GM18870 (cell line): ENCODE measurements at regions not wholly inside any gene's neighbourhood (a gene's known extent, or its start where the extent isn't known, plus 50 kb on each side); places are given as distances from the start of the nearest gene placed in this dataset.
"Not testable (repeated sequence)": the region's sequence is repeated elsewhere in the genome, so short reads cannot be mapped to it uniquely, and the experiment has no call there.

Experiments
- ATAC-seq: cut with Tn5 transposase; IDR thresholded peaks from one replicate; pipeline ENCODE4 v1.9.1; 2021; ENCODE audit warnings: moderate library complexity; ENCODE audit not compliant: unreplicated experiment

GRCh38 chr10:53223851-53224250 lies 451.3 kb upstream of the MBL2 start:
- no peak for ATAC-seq

- no peak for ATAC-seq
Measured at GRCh38 chr10:53222806-53223205, 450.2 kb upstream of the MBL2 start.

- no peak for ATAC-seq
Measured at GRCh38 chr10:53209944-53210611, 437.5 kb upstream of the MBL2 start.

- ATAC-seq = no peak
Measured at GRCh38 chr10:53183733-53184132, 411.1 kb upstream of the MBL2 start.

- ATAC-seq = no peak
Measured at GRCh38 chr10:53177468-53177867, 404.9 kb upstream of the MBL2 start.

GRCh38 chr10:53166325-53166724 lies 393.7 kb upstream of the MBL2 start:
- ATAC-seq = no peak

- no peak for ATAC-seq
Measured at GRCh38 chr10:53162856-53163255, 390.3 kb upstream of the MBL2 start.

- no peak for ATAC-seq
Measured at GRCh38 chr10:53161231-53161630, 388.6 kb upstream of the MBL2 start.

GRCh38 chr10:53155674-53156073 lies 383.1 kb upstream of the MBL2 start:
- ATAC-seq = not testable (repeated sequence)

GRCh38 chr10:53153831-53154230 lies 381.2 kb upstream of the MBL2 start:
- ATAC-seq = no peak

- no peak for ATAC-seq
Measured at GRCh38 chr10:53140506-53140905, 367.9 kb upstream of the MBL2 start.

GRCh38 chr10:53135897-53136253 lies 363.3 kb upstream of the MBL2 start:
- no peak for ATAC-seq

GRCh38 chr10:53135213-53135896 lies 362.8 kb upstream of the MBL2 start:
- peak; percentile 92 for ATAC-seq

GRCh38 chr10:53134050-53134449 lies 361.5 kb upstream of the MBL2 start:
- no peak for ATAC-seq

- no peak for ATAC-seq
Measured at GRCh38 chr10:53130337-53130736, 357.8 kb upstream of the MBL2 start.

- ATAC-seq = no peak
Measured at GRCh38 chr10:53127686-53128085, 355.1 kb upstream of the MBL2 start.

- no peak for ATAC-seq
Measured at GRCh38 chr10:53123311-53123710, 350.7 kb upstream of the MBL2 start.

GRCh38 chr10:53122281-53122680 lies 349.7 kb upstream of the MBL2 start:
- no peak for ATAC-seq

- no peak for ATAC-seq
Measured at GRCh38 chr10:53115660-53116059, 343.1 kb upstream of the MBL2 start.

- no peak for ATAC-seq
Measured at GRCh38 chr10:53111529-53111928, 338.9 kb upstream of the MBL2 start.

- no peak for ATAC-seq
Measured at GRCh38 chr10:53109320-53109719, 336.7 kb upstream of the MBL2 start.

GRCh38 chr10:53108317-53108934 lies 335.8 kb upstream of the MBL2 start:
- ATAC-seq = peak; percentile 75
